A549 (cell line): ENCODE measurements at regions not wholly inside any gene's neighbourhood (a gene's known extent, or its start where the extent isn't known, plus 50 kb on each side); places are given as distances from the start of the nearest gene placed in this dataset.

Experiments
- ATAC-seq, 2 experiments: fragments of 200-7000 bp in 1 of 2; fragments of >200 bp in 1 of 2; cut with Nextera tagmentation in 1 of 2; cut with Tn5 transposase in 1 of 2; 3 replicates each; pipeline versions ENCODE4 v1.8.0 to v1.9.1; 2018 to 2020; ENCODE audit warnings: mild to moderate bottlenecking in 1 of 2, moderate library complexity in 1 of 2
- CTCF ChIA-PET: fragments of 300-600 bp; sonication (Branson Sonifier 250); formaldehyde crosslinking; extraction: SDS; loops from one replicate; lab custom pipeline; 2021; ENCODE audit warnings: antibody characterized with exemption, inconsistent platforms; lab: Yijun Ruan, JAX
- POLR2A ChIA-PET: fragments of 350-600 bp; formaldehyde crosslinking; extraction: SDS; loops from one replicate; lab custom pipeline; 2021; ENCODE audit warnings: antibody characterized with exemption, inconsistent platforms; lab: Yijun Ruan, JAX
- DNase-seq, 2 experiments: peaks; one replicate each; pipeline versions ENCODE4 v3.0.0 to v3.0.0-alpha.2; 2011 to 2016; ENCODE audit warnings: low read depth in 1 of 2, low spot score in 1 of 2
- FAIRE-seq: peaks from 2 replicates; lab custom pipeline; 2011; peaks lifted over from hg19 to GRCh38; lab: Jason Lieb, UNC
- H3K27ac ChIP-seq, 2 experiments: fragments of >200 bp; sonication (Bioruptor Twin); formaldehyde crosslinking; 3 replicates each; pipeline ENCODE4 v1.5.1; 2016 to 2017
- H3K4me1 ChIP-seq: fragments of >200 bp; sonication (Bioruptor Twin); formaldehyde crosslinking; 3 replicates; pipeline ENCODE4 v1.6.1; 2016
- H3K4me2 ChIP-seq: fragments of >200 bp; sonication (Bioruptor Twin); formaldehyde crosslinking; 3 replicates; pipeline ENCODE4 v1.6.1; 2016
- H3K4me3 ChIP-seq: fragments of >200 bp; sonication (Bioruptor Twin); formaldehyde crosslinking; 3 replicates; pipeline ENCODE4 v1.5.1; 2016
- H3K9me3 ChIP-seq: fragments of >200 bp; sonication (Bioruptor Twin); formaldehyde crosslinking; 3 replicates; pipeline ENCODE4 v1.6.1; 2016
- CBX2 ChIP-seq: fragments of 200-600 bp; sonication (generic); IDR thresholded peaks from 2 replicates; pipeline ENCODE4 v1.6.1; 2016; ENCODE audit warnings: low read depth, mild to moderate bottlenecking, borderline replicate concordance
- CHD2 ChIP-seq: fragments of 150-350 bp; IDR thresholded peaks from 2 replicates; pipeline ENCODE4 v1.6.1; 2014; ENCODE audit warnings: low read length; ENCODE audit not compliant: partially characterized antibody
- EHF ChIP-seq: fragments of 250-450 bp; sonication (Bioruptor Pico); IDR thresholded peaks from 2 replicates; pipeline ENCODE4 v1.5.0; 2020; ENCODE audit warnings: mild to moderate bottlenecking
- ESRRA ChIP-seq: fragments of 150-350 bp; IDR thresholded peaks from 2 replicates; pipeline ENCODE4 v1.6.1; 2014; ENCODE audit warnings: mild to moderate bottlenecking, low read length, borderline replicate concordance
- FOSB ChIP-seq: fragments of 250-450 bp; sonication (Bioruptor Pico); IDR thresholded peaks from 2 replicates; pipeline ENCODE4 v1.5.0; 2020; ENCODE audit warnings: mild to moderate bottlenecking, moderate library complexity
- FOXS1 ChIP-seq: fragments of 250-450 bp; sonication (Bioruptor Pico); IDR thresholded peaks from 2 replicates; pipeline ENCODE4 v1.5.0; 2020; ENCODE audit warnings: mild to moderate bottlenecking, moderate library complexity
- GATA3 ChIP-seq: IDR thresholded peaks from 2 replicates; pipeline ENCODE4 v1.6.1; 2012; ENCODE audit warnings: borderline replicate concordance
- HOXA7 ChIP-seq: fragments of 250-450 bp; sonication (Bioruptor Pico); IDR thresholded peaks from 2 replicates; pipeline ENCODE4 v1.5.0; 2020; ENCODE audit warnings: mild to moderate bottlenecking, moderate library complexity
- HOXB13 ChIP-seq: fragments of 250-450 bp; sonication (Bioruptor Pico); IDR thresholded peaks from 2 replicates; pipeline ENCODE4 v1.5.0; 2020; ENCODE audit warnings: low read depth, mild to moderate bottlenecking, moderate library complexity
- JUNB ChIP-seq: fragments of >200 bp; sonication (Bioruptor Twin); formaldehyde crosslinking; IDR thresholded peaks from 2 replicates; pipeline ENCODE4 v1.6.1; 2016
- KDM1A ChIP-seq: fragments of 200-600 bp; sonication (generic); IDR thresholded peaks from 2 replicates; pipeline ENCODE4 v1.6.1; 2016; ENCODE audit warnings: low read depth, mild to moderate bottlenecking
- KDM5A ChIP-seq: fragments of 200-600 bp; sonication (generic); IDR thresholded peaks from 2 replicates; pipeline ENCODE4 v1.6.1; 2016; ENCODE audit warnings: antibody characterized with exemption, mild to moderate bottlenecking
- MAFK ChIP-seq: fragments of 450-650 bp; IDR thresholded peaks from 2 replicates; pipeline ENCODE4 v1.6.1; 2014; ENCODE audit not compliant: partially characterized antibody
- MYC ChIP-seq: IDR thresholded peaks from 2 replicates; pipeline ENCODE4 v1.6.1; 2012; ENCODE audit warnings: mild to moderate bottlenecking, inconsistent platforms, low read length, improper control_type of control experiment, borderline replicate concordance
- PHF8 ChIP-seq: fragments of 200-600 bp; sonication (generic); IDR thresholded peaks from 2 replicates; pipeline ENCODE4 v1.6.1; 2016; ENCODE audit warnings: low read depth, mild to moderate bottlenecking, antibody characterized with exemption, moderate library complexity, borderline replicate concordance
- POLR2A ChIP-seq: IDR thresholded peaks from 2 replicates; pipeline ENCODE4 v1.6.1; 2012; ENCODE audit warnings: mild to moderate bottlenecking, low read length
- RCOR1 ChIP-seq: fragments of 150-350 bp; IDR thresholded peaks from 2 replicates; pipeline ENCODE4 v1.6.1; 2014; ENCODE audit warnings: antibody characterized with exemption, low read length, low read depth
- RFX5 ChIP-seq: fragments of 450-650 bp; IDR thresholded peaks from 2 replicates; pipeline ENCODE4 v1.7.1; 2014; ENCODE audit warnings: antibody characterized with exemption, mild to moderate bottlenecking, moderate library complexity
- RNF2 ChIP-seq: fragments of 200-600 bp; sonication (generic); IDR thresholded peaks from 2 replicates; pipeline ENCODE4 v1.6.1; 2016; ENCODE audit warnings: low read depth, mild to moderate bottlenecking, antibody characterized with exemption, moderate library complexity, borderline replicate concordance
- SMC3 ChIP-seq: fragments of >200 bp; sonication (Bioruptor Twin); formaldehyde crosslinking; IDR thresholded peaks from 3 replicates; pipeline ENCODE4 v1.6.1; 2018; ENCODE audit warnings: inconsistent platforms
- TFCP2L1 ChIP-seq: fragments of 250-450 bp; sonication (Bioruptor Pico); IDR thresholded peaks from 2 replicates; pipeline ENCODE4 v1.5.0; 2021; ENCODE audit warnings: mild to moderate bottlenecking
- TP53 ChIP-seq: fragments of 250-450 bp; sonication (Bioruptor Pico); IDR thresholded peaks from 2 replicates; pipeline ENCODE4 v1.5.0; 2021; ENCODE audit warnings: mild to moderate bottlenecking, moderate library complexity
- ZC3H11A ChIP-seq: fragments of 450-650 bp; IDR thresholded peaks from 2 replicates; pipeline ENCODE4 v1.6.1; 2014; ENCODE audit warnings: antibody characterized with exemption, mild to moderate bottlenecking
- ZFP36 ChIP-seq: fragments of 450-650 bp; IDR thresholded peaks from 2 replicates; pipeline ENCODE4 v1.6.1; 2014; ENCODE audit warnings: borderline replicate concordance; ENCODE audit not compliant: partially characterized antibody
- ZNF302 ChIP-seq: fragments of 250-450 bp; sonication (Bioruptor Pico); IDR thresholded peaks from 2 replicates; pipeline ENCODE4 v1.9.0; 2021; ENCODE audit warnings: inconsistent platforms, mild to moderate bottlenecking, moderate library complexity
- ZSCAN20 ChIP-seq: fragments of 250-450 bp; sonication (Bioruptor Pico); IDR thresholded peaks from 2 replicates; pipeline ENCODE4 v1.8.0; 2022; ENCODE audit warnings: mild to moderate bottlenecking, moderate library complexity
- WGBS: methylation state at CpG from one replicate; pipeline ENCODE4 v1.1.6; 2017; ENCODE audit errors: missing lambda C conversion rate; 5-methylcytosine and 5-hydroxymethylcytosine counted together
- TF ChIP-seq, protein P1 (sequence below): fragments of 150-350 bp; IDR thresholded peaks from 2 replicates; pipeline ENCODE4 v1.6.1; 2014; ENCODE audit warnings: low read depth, mild to moderate bottlenecking, low read length
- TF ChIP-seq, protein P2 (sequence below): fragments of >200 bp; sonication (Bioruptor Twin); formaldehyde crosslinking; IDR thresholded peaks from 3 replicates; pipeline ENCODE4 v1.5.1; 2016
- TF ChIP-seq, protein P3 (sequence below): fragments of >200 bp; sonication (Bioruptor Twin); formaldehyde crosslinking; IDR thresholded peaks from 2 replicates; pipeline ENCODE4 v1.6.1; 2016
- TF ChIP-seq, protein P4 (sequence below): fragments of 250-450 bp; sonication (Bioruptor Pico); IDR thresholded peaks from 2 replicates; pipeline ENCODE4 v1.5.0; 2020; ENCODE audit warnings: low read depth, mild to moderate bottlenecking, moderate library complexity
- TF ChIP-seq, protein P5 (sequence below): fragments of 250-450 bp; sonication (Bioruptor Pico); IDR thresholded peaks from 2 replicates; pipeline ENCODE4 v1.5.0; 2021; ENCODE audit warnings: mild to moderate bottlenecking, moderate library complexity, borderline replicate concordance

DNA sequence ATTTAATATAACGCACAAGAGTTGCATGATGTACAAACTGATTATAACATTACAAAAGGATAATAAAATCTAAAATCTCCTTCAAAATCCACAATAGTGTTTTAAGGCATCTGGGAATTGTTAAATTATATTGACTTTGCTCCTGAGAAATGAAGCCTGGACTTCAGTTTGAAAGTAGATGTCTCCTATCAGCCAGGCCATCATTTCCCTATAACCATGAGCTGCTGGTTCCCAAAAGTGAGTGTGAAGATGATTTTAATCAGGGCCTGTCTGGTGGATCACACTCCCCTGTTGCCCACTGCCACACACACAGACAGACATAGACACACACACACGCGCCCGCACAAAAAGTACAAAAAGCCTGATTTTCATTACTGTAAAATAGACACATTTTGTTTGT is 480.7 kb downstream of the RPS29 start:
- no peak overlapping the region for H3K4me3 ChIP-seq
- 79% methylated on average over 4 of the region's 4 CpGs for WGBS
- FAIRE-seq (no peak), DNase-seq (no peak), ATAC-seq (no peak)
- H3K4me2 ChIP-seq = no peak overlapping the region
- no peaks in the 10 kb centered on the region for H3K9me3 ChIP-seq
- ChIA-PET POLR2A (no interaction called here), CTCF (no interaction called here)
- no peak for TF ChIP-seq SMC3
- TF ChIP-seq KDM5A = no peak
- no peak for TF ChIP-seq ZFP36
- TF ChIP-seq, protein P1, sequence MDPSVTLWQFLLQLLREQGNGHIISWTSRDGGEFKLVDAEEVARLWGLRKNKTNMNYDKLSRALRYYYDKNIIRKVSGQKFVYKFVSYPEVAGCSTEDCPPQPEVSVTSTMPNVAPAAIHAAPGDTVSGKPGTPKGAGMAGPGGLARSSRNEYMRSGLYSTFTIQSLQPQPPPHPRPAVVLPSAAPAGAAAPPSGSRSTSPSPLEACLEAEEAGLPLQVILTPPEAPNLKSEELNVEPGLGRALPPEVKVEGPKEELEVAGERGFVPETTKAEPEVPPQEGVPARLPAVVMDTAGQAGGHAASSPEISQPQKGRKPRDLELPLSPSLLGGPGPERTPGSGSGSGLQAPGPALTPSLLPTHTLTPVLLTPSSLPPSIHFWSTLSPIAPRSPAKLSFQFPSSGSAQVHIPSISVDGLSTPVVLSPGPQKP = no peak
- TF ChIP-seq KDM1A = no peak
- TF ChIP-seq GATA3 = no peak
- no peak for TF ChIP-seq RFX5
- TF ChIP-seq HOXA7 (CRISPR knock-in tag) = no peak
- no peak for TF ChIP-seq FOXS1 (CRISPR knock-in tag)
- no peak for TF ChIP-seq ZC3H11A
- no peak for TF ChIP-seq RNF2
- no peak for TF ChIP-seq POLR2A
- TF ChIP-seq, protein P2, sequence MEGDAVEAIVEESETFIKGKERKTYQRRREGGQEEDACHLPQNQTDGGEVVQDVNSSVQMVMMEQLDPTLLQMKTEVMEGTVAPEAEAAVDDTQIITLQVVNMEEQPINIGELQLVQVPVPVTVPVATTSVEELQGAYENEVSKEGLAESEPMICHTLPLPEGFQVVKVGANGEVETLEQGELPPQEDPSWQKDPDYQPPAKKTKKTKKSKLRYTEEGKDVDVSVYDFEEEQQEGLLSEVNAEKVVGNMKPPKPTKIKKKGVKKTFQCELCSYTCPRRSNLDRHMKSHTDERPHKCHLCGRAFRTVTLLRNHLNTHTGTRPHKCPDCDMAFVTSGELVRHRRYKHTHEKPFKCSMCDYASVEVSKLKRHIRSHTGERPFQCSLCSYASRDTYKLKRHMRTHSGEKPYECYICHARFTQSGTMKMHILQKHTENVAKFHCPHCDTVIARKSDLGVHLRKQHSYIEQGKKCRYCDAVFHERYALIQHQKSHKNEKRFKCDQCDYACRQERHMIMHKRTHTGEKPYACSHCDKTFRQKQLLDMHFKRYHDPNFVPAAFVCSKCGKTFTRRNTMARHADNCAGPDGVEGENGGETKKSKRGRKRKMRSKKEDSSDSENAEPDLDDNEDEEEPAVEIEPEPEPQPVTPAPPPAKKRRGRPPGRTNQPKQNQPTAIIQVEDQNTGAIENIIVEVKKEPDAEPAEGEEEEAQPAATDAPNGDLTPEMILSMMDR = no peak
- TF ChIP-seq, protein P3, sequence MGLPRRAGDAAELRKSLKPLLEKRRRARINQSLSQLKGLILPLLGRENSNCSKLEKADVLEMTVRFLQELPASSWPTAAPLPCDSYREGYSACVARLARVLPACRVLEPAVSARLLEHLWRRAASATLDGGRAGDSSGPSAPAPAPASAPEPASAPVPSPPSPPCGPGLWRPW = no peak
- no peak for TF ChIP-seq JUNB
- TF ChIP-seq ESRRA = no peak
- no peak for TF ChIP-seq TFCP2L1 (CRISPR knock-in tag)
- no peak for TF ChIP-seq PHF8
- no peak overlapping the region for H3K27ac ChIP-seq
- H3K4me1 ChIP-seq = no peaks in the 10 kb centered on the region

DNA sequence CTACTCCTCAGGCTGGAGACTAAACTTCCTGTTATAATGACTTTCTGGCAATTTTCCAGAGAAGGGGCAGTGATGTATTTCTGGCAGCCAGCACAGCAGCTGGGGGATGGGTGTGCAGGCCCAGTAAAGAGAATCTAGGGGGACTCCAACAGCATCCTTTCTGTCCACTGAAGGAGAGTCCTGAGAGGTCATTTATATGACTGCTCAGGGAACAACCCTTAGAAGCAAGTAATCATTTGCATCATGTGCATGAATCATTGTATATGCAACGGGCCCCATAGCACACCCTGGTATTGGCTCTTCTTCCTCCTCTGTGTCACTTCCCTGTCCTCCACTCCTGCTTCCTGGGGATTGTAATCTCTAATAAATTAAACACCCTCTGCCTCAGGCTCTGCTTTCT is 493.8 kb downstream of the RPS29 start:
- no peak overlapping the region for H3K4me2 ChIP-seq
- no peaks in the 10 kb centered on the region for H3K4me1 ChIP-seq
- no peaks in the 10 kb centered on the region for H3K9me3 ChIP-seq
- no peak overlapping the region for H3K4me3 ChIP-seq
- 0% methylated on average over 1 of the region's 1 CpG for WGBS
- H3K27ac ChIP-seq = no peak overlapping the region
- DNase-seq (no peak), FAIRE-seq (no peak), ATAC-seq (no peak)
- TF ChIP-seq ZFP36 = no peak
- no peak for TF ChIP-seq JUNB
- no peak for TF ChIP-seq HOXA7 (CRISPR knock-in tag)
- TF ChIP-seq, protein P4, sequence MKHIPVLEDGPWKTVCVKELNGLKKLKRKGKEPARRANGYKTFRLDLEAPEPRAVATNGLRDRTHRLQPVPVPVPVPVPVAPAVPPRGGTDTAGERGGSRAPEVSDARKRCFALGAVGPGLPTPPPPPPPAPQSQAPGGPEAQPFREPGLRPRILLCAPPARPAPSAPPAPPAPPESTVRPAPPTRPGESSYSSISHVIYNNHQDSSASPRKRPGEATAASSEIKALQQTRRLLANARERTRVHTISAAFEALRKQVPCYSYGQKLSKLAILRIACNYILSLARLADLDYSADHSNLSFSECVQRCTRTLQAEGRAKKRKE (CRISPR knock-in tag) = no peak
- TF ChIP-seq HOXB13 = no peak
- TF ChIP-seq EHF (CRISPR knock-in tag) = no peak
- TF ChIP-seq RCOR1 = no peak
- TF ChIP-seq MYC = no peak
- TF ChIP-seq, protein P3 = no peak
- no peak for TF ChIP-seq FOSB (CRISPR knock-in tag)
- TF ChIP-seq TP53 (CRISPR knock-in tag) = no peak
- no peak for TF ChIP-seq CBX2
- TF ChIP-seq MAFK = no peak
- TF ChIP-seq, protein P2 = no peak
- TF ChIP-seq POLR2A = no peak
- TF ChIP-seq CHD2 = no peak
- TF ChIP-seq, protein P5, sequence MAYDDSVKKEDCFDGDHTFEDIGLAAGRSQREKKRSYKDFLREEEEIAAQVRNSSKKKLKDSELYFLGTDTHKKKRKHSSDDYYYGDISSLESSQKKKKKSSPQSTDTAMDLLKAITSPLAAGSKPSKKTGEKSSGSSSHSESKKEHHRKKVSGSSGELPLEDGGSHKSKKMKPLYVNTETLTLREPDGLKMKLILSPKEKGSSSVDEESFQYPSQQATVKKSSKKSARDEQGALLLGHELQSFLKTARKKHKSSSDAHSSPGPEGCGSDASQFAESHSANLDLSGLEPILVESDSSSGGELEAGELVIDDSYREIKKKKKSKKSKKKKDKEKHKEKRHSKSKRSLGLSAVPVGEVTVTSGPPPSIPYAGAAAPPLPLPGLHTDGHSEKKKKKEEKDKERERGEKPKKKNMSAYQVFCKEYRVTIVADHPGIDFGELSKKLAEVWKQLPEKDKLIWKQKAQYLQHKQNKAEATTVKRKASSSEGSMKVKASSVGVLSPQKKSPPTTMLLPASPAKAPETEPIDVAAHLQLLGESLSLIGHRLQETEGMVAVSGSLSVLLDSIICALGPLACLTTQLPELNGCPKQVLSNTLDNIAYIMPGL (CRISPR knock-in tag) = no peak
- TF ChIP-seq ZSCAN20 (CRISPR knock-in tag) = no peak
- TF ChIP-seq KDM5A = no peak
- TF ChIP-seq ZNF302 (CRISPR knock-in tag) = no peak
- ChIA-PET POLR2A (no interaction called here), CTCF (no interaction called here)
